Effector memory CD8-positive, alpha-beta T cell (primary cell): ENCODE measurements at regions not wholly inside any gene's neighbourhood (a gene's known extent, or its start where the extent isn't known, plus 50 kb on each side); places are given as distances from the start of the nearest gene placed in this dataset.

Source experiments
- ATAC-seq: fragments of 150-1000 bp; cut with Tn5 transposase; replicated peaks from 2 replicates; pipeline ENCODE4 v1.10.0; 2021; ENCODE audit warnings: mild to moderate bottlenecking, moderate library complexity
- DNase-seq, 3 experiments: peaks; one replicate each; pipeline ENCODE4 v3.0.0; 2021
- H3K27ac Mint-ChIP-seq, 2 donors: one replicate each; pipeline ENCODE4 v1.8.0; 2022; ENCODE audit warnings: mild to moderate bottlenecking in 2 of 2, mixed read lengths in 2 of 2, moderate library complexity in 2 of 2
- H3K27me3 Mint-ChIP-seq, 2 donors: one replicate each; pipeline ENCODE4 v1.8.0; 2022; ENCODE audit warnings: mixed read lengths in 2 of 2
- H3K36me3 Mint-ChIP-seq: one replicate; pipeline ENCODE4 v1.8.0; 2022; ENCODE audit warnings: mild to moderate bottlenecking, moderate library complexity, mixed read lengths; ENCODE audit not compliant: insufficient read depth
- H3K4me1 Mint-ChIP-seq, 2 donors: one replicate each; pipeline ENCODE4 v1.8.0; 2022; ENCODE audit warnings: low read depth in 2 of 2, mixed read lengths in 2 of 2
- H3K4me3 Mint-ChIP-seq, 2 donors: one replicate each; pipeline ENCODE4 v1.8.0; 2022; ENCODE audit warnings: mild to moderate bottlenecking in 2 of 2, mixed read lengths in 2 of 2, moderate library complexity in 2 of 2
- H3K9me3 Mint-ChIP-seq, 2 donors: one replicate each; pipeline ENCODE4 v1.8.0; 2022; ENCODE audit warnings: mixed read lengths in 2 of 2

GRCh38 chr3:18890449-18890848 is 257.9 kb upstream of the KCNH8 start:
- Mint-ChIP-seq H3K4me3 (no peak overlapping the region), H3K9me3 (no peaks in the 10 kb centered on the region), H3K27ac (no peak overlapping the region), H3K27me3 (peaks cover 34 to 50% of the 10 kb centered on the region in 2 donors), H3K36me3 (peaks cover 5% of the 10 kb centered on the region), H3K4me1 (peaks cover 0 to 6% of the 10 kb centered on the region in 2 donors)
- ATAC-seq (no peak), DNase-seq (no peak)

- ATAC-seq: no peak
- Mint-ChIP-seq H3K4me1 (peaks cover 0 to 6% of the 10 kb centered on the region in 2 donors), H3K27me3 (peaks cover 41 to 42% of the 10 kb centered on the region in 2 donors), H3K4me3 (no peak overlapping the region), H3K36me3 (peaks cover 5% of the 10 kb centered on the region), H3K9me3 (no peaks in the 10 kb centered on the region), H3K27ac (no peak overlapping the region)
- no peak for DNase-seq
These were observed 259.5 kb upstream of the KCNH8 start for GRCh38 chr3:18888819-18889218.

- Mint-ChIP-seq H3K27me3 (peaks cover 42 to 43% of the 10 kb centered on the region in 2 donors), H3K4me3 (no peak overlapping the region), H3K36me3 (peaks cover 5% of the 10 kb centered on the region), H3K9me3 (no peaks in the 10 kb centered on the region), H3K4me1 (peaks cover 0 to 6% of the 10 kb centered on the region in 2 donors), H3K27ac (no peak overlapping the region)
- no peak for DNase-seq
- no peak for ATAC-seq
These were observed 259.9 kb upstream of the KCNH8 start for GRCh38 chr3:18888370-18888769.

- no peak for DNase-seq
- Mint-ChIP-seq H3K27me3 (peaks cover 42 to 52% of the 10 kb centered on the region in 2 donors), H3K27ac (no peak overlapping the region), H3K9me3 (no peaks in the 10 kb centered on the region), H3K4me1 (no peaks in the 10 kb centered on the region), H3K36me3 (no peaks in the 10 kb centered on the region), H3K4me3 (no peak overlapping the region)
- ATAC-seq: no peak
These were observed 262.0 kb upstream of the KCNH8 start for GRCh38 chr3:18886331-18886730.

GRCh38 chr3:18885612-18886011 is 262.7 kb upstream of the KCNH8 start:
- peaks cover 39 to 47% of the 10 kb centered on the region in 2 donors for H3K27me3 Mint-ChIP-seq
- H3K36me3 Mint-ChIP-seq: no peaks in the 10 kb centered on the region
- no peaks in the 10 kb centered on the region for H3K4me1 Mint-ChIP-seq
- DNase-seq (no peak), ATAC-seq (no peak)
- no peak overlapping the region for H3K4me3 Mint-ChIP-seq
- H3K27ac Mint-ChIP-seq: no peak overlapping the region
- no peaks in the 10 kb centered on the region for H3K9me3 Mint-ChIP-seq

- peaks cover 26 to 43% of the 10 kb centered on the region in 2 donors for H3K27me3 Mint-ChIP-seq
- no peak for ATAC-seq
- no peak for DNase-seq
- no peaks in the 10 kb centered on the region for H3K36me3 Mint-ChIP-seq
- no peaks in the 10 kb centered on the region for H3K9me3 Mint-ChIP-seq
- H3K27ac Mint-ChIP-seq: no peak overlapping the region
- no peaks in the 10 kb centered on the region for H3K4me1 Mint-ChIP-seq
- H3K4me3 Mint-ChIP-seq: no peak overlapping the region
These were observed 264.7 kb upstream of the KCNH8 start for GRCh38 chr3:18883571-18883970.

GRCh38 chr3:18880691-18881090 is 267.6 kb upstream of the KCNH8 start:
- Mint-ChIP-seq H3K27me3 (peaks cover 8 to 20% of the 10 kb centered on the region in 2 donors), H3K4me3 (no peak overlapping the region), H3K27ac (no peak overlapping the region)

GRCh38 chr3:18872466-18872865 is 275.8 kb upstream of the KCNH8 start:
- no peak overlapping the region for H3K27ac Mint-ChIP-seq
- no peak overlapping the region for H3K4me3 Mint-ChIP-seq
- H3K36me3 Mint-ChIP-seq: no peaks in the 10 kb centered on the region
- no peak for DNase-seq
- no peaks in the 10 kb centered on the region for H3K9me3 Mint-ChIP-seq
- H3K27me3 Mint-ChIP-seq: peaks cover 0 to 29% of the 10 kb centered on the region in 2 donors
- ATAC-seq: no peak
- peaks cover 2 to 3% of the 10 kb centered on the region in 2 donors for H3K4me1 Mint-ChIP-seq

More at GRCh38 chr3:18880691-18881090, 267.6 kb upstream of the KCNH8 start:
- H3K9me3 Mint-ChIP-seq: no peaks in the 10 kb centered on the region
- H3K4me1 Mint-ChIP-seq: no peaks in the 10 kb centered on the region
- ATAC-seq (no peak), DNase-seq (no peak)
- H3K36me3 Mint-ChIP-seq: no peaks in the 10 kb centered on the region

- ATAC-seq: no peak
- H3K27ac Mint-ChIP-seq: no peak overlapping the region
- no peak overlapping the region for H3K4me3 Mint-ChIP-seq
- peaks cover 0 to 40% of the 10 kb centered on the region in 2 donors for H3K27me3 Mint-ChIP-seq
- no peaks in the 10 kb centered on the region for H3K9me3 Mint-ChIP-seq
- H3K4me1 Mint-ChIP-seq: peaks cover 2 to 3% of the 10 kb centered on the region in 2 donors
- DNase-seq: no peak
- H3K36me3 Mint-ChIP-seq: no peaks in the 10 kb centered on the region
These were observed 277.7 kb upstream of the KCNH8 start for GRCh38 chr3:18870642-18871041.

GRCh38 chr3:18870074-18870640 is 278.2 kb upstream of the KCNH8 start:
- Mint-ChIP-seq H3K27ac (no peak overlapping the region), H3K4me1 (peaks cover 2 to 3% of the 10 kb centered on the region in 2 donors), H3K4me3 (no peak overlapping the region), H3K27me3 (peaks cover 0 to 43% of the 10 kb centered on the region in 2 donors), H3K9me3 (no peaks in the 10 kb centered on the region), H3K36me3 (no peaks in the 10 kb centered on the region)
- ATAC-seq: no peak
- DNase-seq: no peak

GRCh38 chr3:18868911-18869689 is 279.2 kb upstream of the KCNH8 start:
- DNase-seq: no peak
- no peak overlapping the region for H3K4me3 Mint-ChIP-seq

GRCh38 chr3:18866899-18867298 is 281.4 kb upstream of the KCNH8 start:
- no peak overlapping the region for H3K27ac Mint-ChIP-seq
- H3K27me3 Mint-ChIP-seq: peaks cover 0 to 48% of the 10 kb centered on the region in 2 donors
- no peaks in the 10 kb centered on the region for H3K4me1 Mint-ChIP-seq
- ATAC-seq: no peak
- no peak overlapping the region for H3K4me3 Mint-ChIP-seq
- no peaks in the 10 kb centered on the region for H3K9me3 Mint-ChIP-seq
- no peaks in the 10 kb centered on the region for H3K36me3 Mint-ChIP-seq
- DNase-seq: no peak

More at GRCh38 chr3:18868911-18869689, 279.2 kb upstream of the KCNH8 start:
- no peaks in the 10 kb centered on the region for H3K9me3 Mint-ChIP-seq
- ATAC-seq: no peak
- peaks cover 0 to 43% of the 10 kb centered on the region in 2 donors for H3K27me3 Mint-ChIP-seq
- no peak overlapping the region for H3K27ac Mint-ChIP-seq
- no peaks in the 10 kb centered on the region for H3K4me1 Mint-ChIP-seq
- H3K36me3 Mint-ChIP-seq: no peaks in the 10 kb centered on the region

GRCh38 chr3:18864933-18865731 is 283.2 kb upstream of the KCNH8 start:
- ATAC-seq: no peak
- no peaks in the 10 kb centered on the region for H3K36me3 Mint-ChIP-seq
- no peak for DNase-seq
- H3K9me3 Mint-ChIP-seq: no peaks in the 10 kb centered on the region
- H3K4me1 Mint-ChIP-seq: no peaks in the 10 kb centered on the region
- no peak overlapping the region for H3K27ac Mint-ChIP-seq
- H3K27me3 Mint-ChIP-seq: peaks cover 1 to 53% of the 10 kb centered on the region in 2 donors
- no peak overlapping the region for H3K4me3 Mint-ChIP-seq
